Cardiac muscle cell (in vitro differentiated cells and primary cell): ENCODE measurements at regions not wholly inside any gene's neighbourhood (a gene's known extent, or its start where the extent isn't known, plus 50 kb on each side); places are given as distances from the start of the nearest gene placed in this dataset.

Source experiments
- DNase-seq, 2 donors: peaks; one replicate each; pipeline versions ENCODE4 v3.0.0 to v3.0.0-alpha.2; 2010 to 2017; ENCODE audit warnings: low read depth in 1 of 2, low spot score in 1 of 2
- H3K27ac ChIP-seq: fragments of 200-600 bp; sonication (generic); 2 replicates; pipeline ENCODE4 v1.5.1; 2016
- H3K27me3 ChIP-seq: fragments of 200-600 bp; sonication (generic); 2 replicates; pipeline ENCODE4 v1.6.0; 2016; ENCODE audit warnings: control low read depth
- H3K36me3 ChIP-seq: fragments of 200-600 bp; sonication (generic); 2 replicates; pipeline ENCODE4 v1.5.1; 2016; ENCODE audit warnings: control low read depth
- H3K4me1 ChIP-seq: fragments of 200-600 bp; sonication (generic); 2 replicates; pipeline ENCODE4 v1.8.1; 2017; ENCODE audit warnings: low read depth, mild to moderate bottlenecking, mixed run types
- H3K4me3 ChIP-seq: fragments of 200-600 bp; sonication (generic); 2 replicates; pipeline ENCODE4 v1.5.1; 2016; ENCODE audit warnings: mild to moderate bottlenecking
- H3K9me3 ChIP-seq: fragments of 200-600 bp; sonication (generic); 2 replicates; pipeline ENCODE4 v1.5.1; 2017; ENCODE audit warnings: low read depth, mild to moderate bottlenecking, control low read depth
- TF ChIP-seq, protein P1 (sequence below): IDR thresholded peaks from 2 replicates; pipeline ENCODE4 v1.5.1; 2012; ENCODE audit warnings: low read depth, mild to moderate bottlenecking, low read length

DNA sequence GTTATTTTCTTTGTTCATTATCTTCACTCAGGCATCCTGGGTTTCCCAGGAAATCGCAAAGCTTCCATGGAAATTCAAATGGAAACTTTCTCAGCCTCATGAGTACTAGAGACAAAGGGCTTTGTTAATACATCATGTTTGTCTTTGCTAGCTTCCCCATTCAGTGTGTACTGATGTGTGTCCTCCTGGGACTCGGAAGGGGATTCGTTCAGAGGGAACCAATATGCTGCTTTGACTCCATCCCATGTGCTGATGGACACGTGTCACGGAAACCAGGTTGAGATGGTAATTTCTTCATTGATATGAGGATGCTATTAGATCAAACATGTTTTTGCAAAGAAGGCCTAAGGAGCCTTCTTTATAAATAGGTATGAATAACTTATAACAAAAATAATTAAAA is 87.0 kb upstream of the KCNAB1 start:
- no peaks in the 10 kb centered on the region for H3K36me3 ChIP-seq
- H3K4me1 ChIP-seq = no peaks in the 10 kb centered on the region
- H3K27ac ChIP-seq = no peak overlapping the region
- H3K9me3 ChIP-seq = no peaks in the 10 kb centered on the region
- H3K4me3 ChIP-seq = no peak overlapping the region
- TF ChIP-seq, protein P1, sequence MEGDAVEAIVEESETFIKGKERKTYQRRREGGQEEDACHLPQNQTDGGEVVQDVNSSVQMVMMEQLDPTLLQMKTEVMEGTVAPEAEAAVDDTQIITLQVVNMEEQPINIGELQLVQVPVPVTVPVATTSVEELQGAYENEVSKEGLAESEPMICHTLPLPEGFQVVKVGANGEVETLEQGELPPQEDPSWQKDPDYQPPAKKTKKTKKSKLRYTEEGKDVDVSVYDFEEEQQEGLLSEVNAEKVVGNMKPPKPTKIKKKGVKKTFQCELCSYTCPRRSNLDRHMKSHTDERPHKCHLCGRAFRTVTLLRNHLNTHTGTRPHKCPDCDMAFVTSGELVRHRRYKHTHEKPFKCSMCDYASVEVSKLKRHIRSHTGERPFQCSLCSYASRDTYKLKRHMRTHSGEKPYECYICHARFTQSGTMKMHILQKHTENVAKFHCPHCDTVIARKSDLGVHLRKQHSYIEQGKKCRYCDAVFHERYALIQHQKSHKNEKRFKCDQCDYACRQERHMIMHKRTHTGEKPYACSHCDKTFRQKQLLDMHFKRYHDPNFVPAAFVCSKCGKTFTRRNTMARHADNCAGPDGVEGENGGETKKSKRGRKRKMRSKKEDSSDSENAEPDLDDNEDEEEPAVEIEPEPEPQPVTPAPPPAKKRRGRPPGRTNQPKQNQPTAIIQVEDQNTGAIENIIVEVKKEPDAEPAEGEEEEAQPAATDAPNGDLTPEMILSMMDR = no peak
- H3K27me3 ChIP-seq = no peaks in the 10 kb centered on the region
- no peak for DNase-seq

DNA sequence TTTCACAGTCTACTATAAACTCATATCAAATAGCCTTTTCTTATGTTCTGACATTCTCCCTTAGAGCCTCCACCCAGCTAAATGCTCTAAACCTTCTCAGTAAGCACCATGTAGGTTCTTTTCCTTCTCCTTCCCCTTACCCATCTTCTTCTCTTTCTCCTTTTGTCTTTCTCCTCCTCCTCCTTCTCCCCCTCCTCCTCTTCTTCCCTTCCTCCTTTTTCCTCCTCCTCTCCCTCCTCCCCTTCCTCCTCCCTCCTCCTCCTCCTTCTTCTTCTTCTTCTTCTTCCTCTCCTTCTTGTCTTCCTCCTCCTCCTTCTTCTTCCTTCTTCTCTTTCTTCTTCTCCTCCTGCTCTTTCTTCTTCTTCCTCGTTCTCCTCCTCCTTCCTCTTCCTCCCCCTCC is 85.2 kb upstream of the KCNAB1 start:
- Histone ChIP-seq H3K36me3 (no peaks in the 10 kb centered on the region), H3K4me1 (no peaks in the 10 kb centered on the region)
- DNase-seq = no peak

DNA sequence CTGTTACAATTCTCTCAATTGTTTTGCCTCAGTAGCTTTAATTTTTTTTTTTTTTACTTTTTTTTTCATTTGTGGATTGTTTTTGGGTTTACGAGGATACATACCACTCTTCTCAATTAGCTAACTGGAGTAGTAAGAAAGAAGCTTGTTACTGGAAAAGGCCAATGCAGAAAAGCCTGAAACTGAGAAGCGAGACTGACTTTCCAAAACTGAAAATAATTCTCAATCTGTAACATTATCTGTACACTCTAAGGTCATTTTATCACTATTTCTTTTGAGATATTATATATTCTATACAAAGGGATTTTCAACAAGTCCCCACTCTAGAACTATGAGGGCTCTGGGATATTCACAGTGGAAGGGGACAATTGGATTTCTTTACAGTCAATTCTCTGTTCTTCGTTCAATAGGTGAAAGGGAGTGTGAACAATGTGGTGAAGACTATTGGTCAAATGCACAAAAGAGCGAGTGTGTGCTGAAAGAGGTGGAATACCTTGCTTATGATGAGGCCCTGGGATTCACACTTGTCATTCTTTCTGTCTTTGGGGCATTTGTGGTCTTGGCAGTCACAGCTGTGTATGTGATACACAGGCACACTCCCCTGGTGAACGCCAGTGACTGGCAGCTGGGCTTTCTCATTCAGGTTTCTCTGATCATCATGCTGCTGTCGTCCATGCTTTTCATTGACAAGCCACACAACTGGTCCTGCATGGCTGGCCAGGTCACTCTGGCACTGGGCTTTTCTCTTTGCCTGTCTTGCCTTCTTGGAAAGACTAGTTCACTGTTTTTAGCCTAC is 83.9 kb upstream of the KCNAB1 start:
- Histone ChIP-seq H3K4me3 (no peak overlapping the region), H3K36me3 (no peaks in the 10 kb centered on the region), H3K27me3 (no peaks in the 10 kb centered on the region), H3K27ac (no peak overlapping the region), H3K9me3 (no peaks in the 10 kb centered on the region), H3K4me1 (no peaks in the 10 kb centered on the region)
- DNase-seq = no peak
- TF ChIP-seq, protein P1 = no peak

More for the DNA sequence above, 85.2 kb upstream of the KCNAB1 start:
- Histone ChIP-seq H3K9me3 (no peaks in the 10 kb centered on the region), H3K27ac (no peak overlapping the region), H3K4me3 (no peak overlapping the region), H3K27me3 (no peaks in the 10 kb centered on the region)
- TF ChIP-seq, protein P1 = no peak

DNA sequence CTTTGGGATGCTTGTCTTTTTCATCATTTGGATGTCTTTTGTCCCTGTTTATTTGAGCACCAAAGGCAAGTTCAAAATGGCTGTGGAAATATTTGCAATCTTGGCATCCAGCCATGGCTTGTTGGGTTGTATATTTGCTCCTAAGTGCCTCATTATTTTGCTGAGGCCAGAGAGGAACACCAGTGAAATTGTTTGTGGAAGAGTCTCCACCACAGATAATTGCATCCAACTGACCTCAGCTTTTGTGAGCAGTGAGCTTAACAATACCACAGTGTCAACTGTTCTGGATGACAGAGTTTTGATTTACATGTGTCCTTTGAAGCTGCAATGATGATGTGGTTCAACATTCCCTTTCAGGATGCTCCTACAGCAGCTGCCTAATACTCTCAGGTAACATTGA is 83.0 kb upstream of the KCNAB1 start:
- peak in 1 of 2 donors; percentile 6 for DNase-seq
- H3K27ac ChIP-seq = no peak overlapping the region
- TF ChIP-seq, protein P1 = no peak

DNA sequence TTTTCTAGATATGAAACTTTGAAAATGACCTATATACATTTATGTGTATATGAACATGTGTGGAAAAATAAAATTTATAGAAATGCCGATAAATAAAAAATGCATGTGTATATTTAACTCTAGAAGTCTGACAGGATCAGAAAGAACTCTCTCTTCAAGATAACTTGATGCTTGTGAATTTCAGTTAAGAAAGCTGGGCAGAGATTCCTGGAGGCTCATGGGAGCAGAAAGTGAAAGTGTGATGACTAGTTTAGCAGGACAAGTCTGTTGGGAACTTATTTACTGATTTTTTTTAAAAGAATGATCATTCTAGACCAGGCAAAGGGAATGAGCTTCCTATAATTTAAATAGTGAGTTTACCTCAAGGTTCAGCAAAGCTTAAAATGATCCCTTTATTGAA is 81.5 kb upstream of the KCNAB1 start:
- Histone ChIP-seq H3K4me3 (no peak overlapping the region), H3K9me3 (no peaks in the 10 kb centered on the region), H3K36me3 (no peaks in the 10 kb centered on the region), H3K4me1 (no peaks in the 10 kb centered on the region), H3K27ac (no peak overlapping the region), H3K27me3 (no peaks in the 10 kb centered on the region)
- DNase-seq = peak in 1 of 2 donors; percentile 29
- TF ChIP-seq, protein P1 = no peak

More for the DNA sequence above, 83.0 kb upstream of the KCNAB1 start:
- no peaks in the 10 kb centered on the region for H3K27me3 ChIP-seq
- no peaks in the 10 kb centered on the region for H3K4me1 ChIP-seq
- no peaks in the 10 kb centered on the region for H3K9me3 ChIP-seq
- H3K4me3 ChIP-seq = no peak overlapping the region
- no peaks in the 10 kb centered on the region for H3K36me3 ChIP-seq
